ENCODE measurements at regions not wholly inside any gene's neighbourhood (a gene's known extent, or its start where the extent isn't known, plus 50 kb on each side); places are given as distances from the start of the nearest gene placed in this dataset.
A peak's percentile ranks its signal among the peaks of the same experiment; 100 is the strongest.

GRCh38 chr15:92224843-92225242 is 168.8 kb upstream of the ST8SIA2 start:
- FAIRE-seq (no peak), DNase-seq (ENCODE audit: low spot score) (no peak)

- no peak for FAIRE-seq
Observed at GRCh38 chr15:92226020-92226612, 167.6 kb upstream of the ST8SIA2 start.

GRCh38 chr15:92228830-92229229 is 164.9 kb upstream of the ST8SIA2 start:
- no peak for DNase-seq (ENCODE audit: low spot score)
- no peak for FAIRE-seq

More at GRCh38 chr15:92226020-92226612, 167.6 kb upstream of the ST8SIA2 start:
- DNase-seq (ENCODE audit: low spot score) = peak; percentile 17

GRCh38 chr15:92231461-92231860 is 162.2 kb upstream of the ST8SIA2 start:
- DNase-seq (ENCODE audit: low spot score) (no peak), FAIRE-seq (no peak)

- no peak for DNase-seq (ENCODE audit: low spot score)
- no peak for FAIRE-seq
Observed at GRCh38 chr15:92232317-92232716, 161.4 kb upstream of the ST8SIA2 start.

GRCh38 chr15:92232876-92233275 is 160.8 kb upstream of the ST8SIA2 start:
- no peak for FAIRE-seq
- DNase-seq (ENCODE audit: low spot score) = no peak

GRCh38 chr15:92243227-92243626 is 150.5 kb upstream of the ST8SIA2 start:
- DNase-seq (ENCODE audit: low spot score) = no peak
- no peak for FAIRE-seq

GRCh38 chr15:92244703-92245102 is 149.0 kb upstream of the ST8SIA2 start:
- FAIRE-seq = no peak
- no peak for DNase-seq (ENCODE audit: low spot score)

GRCh38 chr15:92247649-92248242 is 145.9 kb upstream of the ST8SIA2 start:
- FAIRE-seq = no peak
- no peak for DNase-seq (ENCODE audit: low spot score)

GRCh38 chr15:92266796-92267685 is 126.6 kb upstream of the ST8SIA2 start:
- FAIRE-seq = no peak
- DNase-seq (ENCODE audit: low spot score) = no peak

- DNase-seq (ENCODE audit: low spot score) (no peak), FAIRE-seq (no peak)
Observed at GRCh38 chr15:92268900-92269299, 124.8 kb upstream of the ST8SIA2 start.

- FAIRE-seq (no peak), DNase-seq (ENCODE audit: low spot score) (no peak)
Observed at GRCh38 chr15:92271179-92271578, 122.5 kb upstream of the ST8SIA2 start.

- FAIRE-seq = no peak
- DNase-seq (ENCODE audit: low spot score) = no peak
Observed at GRCh38 chr15:92272106-92272505, 121.6 kb upstream of the ST8SIA2 start.

GRCh38 chr15:92273286-92273685 is 120.4 kb upstream of the ST8SIA2 start:
- FAIRE-seq = no peak
- DNase-seq (ENCODE audit: low spot score) = no peak

- no peak for DNase-seq (ENCODE audit: low spot score)
Observed at GRCh38 chr15:92273723-92274122, 120.0 kb upstream of the ST8SIA2 start.

GRCh38 chr15:92277776-92278175 is 115.9 kb upstream of the ST8SIA2 start:
- FAIRE-seq = no peak

More at GRCh38 chr15:92273723-92274122, 120.0 kb upstream of the ST8SIA2 start:
- no peak for FAIRE-seq

GRCh38 chr15:92283813-92284212 is 109.9 kb upstream of the ST8SIA2 start:
- no peak for DNase-seq (ENCODE audit: low spot score)
- FAIRE-seq = no peak

More at GRCh38 chr15:92277776-92278175, 115.9 kb upstream of the ST8SIA2 start:
- peak; percentile 31 for DNase-seq (ENCODE audit: low spot score)

GRCh38 chr15:92288755-92289154 is 104.9 kb upstream of the ST8SIA2 start:
- FAIRE-seq (no peak), DNase-seq (ENCODE audit: low spot score) (no peak)

- DNase-seq (ENCODE audit: low spot score) (no peak), FAIRE-seq (no peak)
Observed at GRCh38 chr15:92289733-92290132, 103.9 kb upstream of the ST8SIA2 start.

GRCh38 chr15:92290359-92290992 is 103.2 kb upstream of the ST8SIA2 start:
- no peak for FAIRE-seq

GRCh38 chr15:92291900-92292299 is 101.8 kb upstream of the ST8SIA2 start:
- no peak for DNase-seq (ENCODE audit: low spot score)
- FAIRE-seq = no peak

More at GRCh38 chr15:92290359-92290992, 103.2 kb upstream of the ST8SIA2 start:
- DNase-seq (ENCODE audit: low spot score) = no peak

- FAIRE-seq = no peak
Observed at GRCh38 chr15:92294759-92295158, 98.9 kb upstream of the ST8SIA2 start.

More at GRCh38 chr15:92294759-92295158, 98.9 kb upstream of the ST8SIA2 start:
- no peak for DNase-seq (ENCODE audit: low spot score)
